ENCODE measurements at regions not wholly inside any gene's neighbourhood (a gene's known extent, or its start where the extent isn't known, plus 50 kb on each side); places are given as distances from the start of the nearest gene placed in this dataset.
"Not testable (repeated sequence)": the region's sequence is repeated elsewhere in the genome, so short reads cannot be mapped to it uniquely, and the experiment has no call there.

GRCh38 chr12:9440428-9440827 lies 167.3 kb downstream of the KLRB1 start:
- TF ChIP-seq, protein P1, sequence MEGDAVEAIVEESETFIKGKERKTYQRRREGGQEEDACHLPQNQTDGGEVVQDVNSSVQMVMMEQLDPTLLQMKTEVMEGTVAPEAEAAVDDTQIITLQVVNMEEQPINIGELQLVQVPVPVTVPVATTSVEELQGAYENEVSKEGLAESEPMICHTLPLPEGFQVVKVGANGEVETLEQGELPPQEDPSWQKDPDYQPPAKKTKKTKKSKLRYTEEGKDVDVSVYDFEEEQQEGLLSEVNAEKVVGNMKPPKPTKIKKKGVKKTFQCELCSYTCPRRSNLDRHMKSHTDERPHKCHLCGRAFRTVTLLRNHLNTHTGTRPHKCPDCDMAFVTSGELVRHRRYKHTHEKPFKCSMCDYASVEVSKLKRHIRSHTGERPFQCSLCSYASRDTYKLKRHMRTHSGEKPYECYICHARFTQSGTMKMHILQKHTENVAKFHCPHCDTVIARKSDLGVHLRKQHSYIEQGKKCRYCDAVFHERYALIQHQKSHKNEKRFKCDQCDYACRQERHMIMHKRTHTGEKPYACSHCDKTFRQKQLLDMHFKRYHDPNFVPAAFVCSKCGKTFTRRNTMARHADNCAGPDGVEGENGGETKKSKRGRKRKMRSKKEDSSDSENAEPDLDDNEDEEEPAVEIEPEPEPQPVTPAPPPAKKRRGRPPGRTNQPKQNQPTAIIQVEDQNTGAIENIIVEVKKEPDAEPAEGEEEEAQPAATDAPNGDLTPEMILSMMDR (IDR thresholded peaks at IDR 0.05; ENCODE audit: low read depth, low read length), result not testable (repeated sequence)
- TF ChIP-seq EZH2phosphoT487 (IDR thresholded peaks at IDR 0.05; ENCODE audit: low read depth), result not testable (repeated sequence)
